ENCODE measurements at regions not wholly inside any gene's neighbourhood (a gene's known extent, or its start where the extent isn't known, plus 50 kb on each side); places are given as distances from the start of the nearest gene placed in this dataset.

DNA sequence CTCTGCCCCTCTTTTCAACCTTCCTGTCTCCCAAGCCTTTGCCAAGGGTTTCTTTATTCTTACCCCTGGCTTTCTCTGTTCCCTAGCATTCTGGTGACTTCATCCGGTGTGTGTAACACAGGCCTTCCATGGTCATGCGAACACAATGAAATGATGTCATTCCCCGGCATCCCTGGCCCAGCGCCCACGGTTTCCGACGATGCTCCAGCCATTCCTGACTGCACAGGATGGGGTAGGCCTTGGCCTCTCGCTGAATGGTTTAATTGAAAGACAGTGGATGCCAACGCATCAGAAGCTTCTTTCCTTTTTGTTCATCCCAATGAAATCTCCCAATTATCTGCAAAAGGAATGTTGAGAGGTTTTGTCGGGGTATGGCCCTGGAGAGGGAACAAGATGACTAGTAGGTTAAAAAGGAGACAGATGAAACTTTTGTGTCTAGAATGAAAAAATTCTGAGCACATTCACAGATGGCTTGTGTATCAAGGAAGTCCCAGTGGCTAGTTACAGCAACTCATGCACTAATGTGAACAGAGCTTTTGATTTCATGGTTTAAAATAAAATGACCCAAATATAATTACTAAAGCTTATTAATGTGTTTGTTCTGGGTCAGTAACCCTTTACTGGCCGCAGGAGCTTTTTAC, 655.0 kb downstream of the QKI start:
- no peak overlapping the region for H3K4me3 ChIP-seq
- H3K9me1 ChIP-seq (ENCODE audit: control insufficient read depth, insufficient read depth, low read length): no peaks in the 10 kb centered on the region
- CTCF ChIA-PET (ENCODE audit: low intra/inter-chr PET ratio): no interaction called here
- no peak overlapping the region for H2AFZ ChIP-seq (ENCODE audit: low read depth, low read length)
- no peaks in the 10 kb centered on the region for H4K20me1 ChIP-seq (replicated peaks; ENCODE audit: control insufficient read depth, insufficient read depth, low read length)
- TF ChIP-seq CHD1 (IDR thresholded peaks at IDR 0.05; ENCODE audit: low read length): no peak
- TF ChIP-seq, protein P1, sequence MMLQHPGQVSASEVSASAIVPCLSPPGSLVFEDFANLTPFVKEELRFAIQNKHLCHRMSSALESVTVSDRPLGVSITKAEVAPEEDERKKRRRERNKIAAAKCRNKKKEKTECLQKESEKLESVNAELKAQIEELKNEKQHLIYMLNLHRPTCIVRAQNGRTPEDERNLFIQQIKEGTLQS (IDR thresholded peaks at IDR 0.05): 0 out of 2 replicates have a peak, but pooled peaks have one; percentile 26
- TF ChIP-seq, protein P1 (CRISPR knock-in tag; conservative IDR thresholded peaks at IDR 0.05): no peak
- WGBS (ENCODE audit: insufficient coverage, low coverage, missing lambda C conversion rate): 2% methylated on average over 11 of the region's 11 CpGs
- H3K27me3 ChIP-seq (ENCODE audit: control insufficient read depth in 2 of 2, insufficient read depth in 2 of 2, low read length in 2 of 2): peaks cover 0 to 4% of the 10 kb centered on the region in 2 experiments; a peak in 3 of 5 replicates
- FAIRE-seq (no peak), ATAC-seq (no peak), DNase-seq (ENCODE audit: extremely low read depth in 1 of 4, low spot score in 3 of 4) (no peak)
- H3K9ac ChIP-seq (ENCODE audit: insufficient read depth in 1 of 2, low read depth in 2 of 2, low read length in 2 of 2): no peak overlapping the region
- H3K36me3 ChIP-seq (ENCODE audit: control insufficient read depth, insufficient read depth, low read length): no peaks in the 10 kb centered on the region
- H3K4me2 ChIP-seq (ENCODE audit: insufficient read depth, low read length): no peak overlapping the region
- no peaks in the 10 kb centered on the region for H3K9me3 ChIP-seq (replicated peaks; ENCODE audit: control insufficient read depth, insufficient read depth, low read depth, low read length)
- intact Hi-C loops (cut with micrococcal nuclease) (no loop called here), in situ Hi-C loops (cut with MboI) (no loop called here)
- H3K27ac ChIP-seq (ENCODE audit: extremely low read depth, low read depth, low read length): no peak overlapping the region
- BruUV-seq (replicated peaks): no TSS peak
- POLR2A ChIA-PET: no interaction called here
- no peaks in the 10 kb centered on the region for H3K4me1 ChIP-seq (replicated peaks in 1 of 2; ENCODE audit: control insufficient read depth in 2 of 2, insufficient read depth in 2 of 2, low read length in 2 of 2)
- H3K79me2 ChIP-seq (ENCODE audit: control insufficient read depth, insufficient read depth, low read length): no peaks in the 10 kb centered on the region

DNA sequence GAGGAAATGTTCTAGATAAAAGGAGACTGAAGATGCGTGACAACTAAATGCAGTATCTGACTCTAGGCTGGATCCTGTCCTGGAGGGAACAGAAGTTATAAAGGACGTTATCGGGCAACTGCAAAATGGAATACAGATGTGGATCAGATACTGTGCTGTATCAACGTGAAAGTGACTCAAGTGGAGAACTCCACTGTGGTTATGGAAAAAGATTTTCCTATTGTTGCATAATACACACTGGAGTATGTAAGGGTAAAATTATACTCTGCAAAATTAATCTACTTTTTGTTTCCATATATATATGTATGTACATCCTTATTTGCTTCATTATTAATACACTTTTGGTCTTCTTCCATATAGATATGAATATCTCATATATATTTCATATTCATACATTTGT, 654.0 kb downstream of the QKI start:
- Histone ChIP-seq H3K4me2 (ENCODE audit: insufficient read depth, low read length) (no peak overlapping the region), H3K9me3 (replicated peaks; ENCODE audit: control insufficient read depth, insufficient read depth, low read depth, low read length) (no peaks in the 10 kb centered on the region), H3K27ac (ENCODE audit: extremely low read depth, low read depth, low read length) (no peak overlapping the region), H4K20me1 (replicated peaks; ENCODE audit: control insufficient read depth, insufficient read depth, low read length) (no peaks in the 10 kb centered on the region), H3K36me3 (ENCODE audit: control insufficient read depth, insufficient read depth, low read length) (no peaks in the 10 kb centered on the region), H3K27me3 (ENCODE audit: control insufficient read depth in 2 of 2, insufficient read depth in 2 of 2, low read length in 2 of 2) (peaks cover 0 to 4% of the 10 kb centered on the region in 2 experiments; a peak in 3 of 5 replicates), H3K4me1 (replicated peaks in 1 of 2; ENCODE audit: control insufficient read depth in 2 of 2, insufficient read depth in 2 of 2, low read length in 2 of 2) (no peaks in the 10 kb centered on the region), H3K4me3 (no peak overlapping the region), H3K9ac (ENCODE audit: insufficient read depth in 1 of 2, low read depth in 2 of 2, low read length in 2 of 2) (no peak overlapping the region), H2AFZ (ENCODE audit: low read depth, low read length) (no peak overlapping the region), H3K9me1 (ENCODE audit: control insufficient read depth, insufficient read depth, low read length) (no peaks in the 10 kb centered on the region), H3K79me2 (ENCODE audit: control insufficient read depth, insufficient read depth, low read length) (no peaks in the 10 kb centered on the region)
- ATAC-seq (no peak), FAIRE-seq (no peak), DNase-seq (ENCODE audit: extremely low read depth in 1 of 4, low spot score in 3 of 4) (no peak)
- in situ Hi-C loops (cut with MboI) (no loop called here), intact Hi-C loops (cut with micrococcal nuclease) (no loop called here)
- POLR2A ChIA-PET: no interaction called here
- 1% methylated on average over 4 of the region's 4 CpGs for WGBS (ENCODE audit: insufficient coverage, low coverage, missing lambda C conversion rate)
- no TSS peak for BruUV-seq (replicated peaks)
- CTCF ChIA-PET (ENCODE audit: low intra/inter-chr PET ratio): no interaction called here
- TF ChIP-seq CEBPG (CRISPR knock-in tag; IDR thresholded peaks at IDR 0.05) (no peak), CEBPG (tag; conservative IDR thresholded peaks at IDR 0.05 in 1 of 2, IDR thresholded peaks at IDR 0.05 in 1 of 2) (peak in 1 of 2 experiments; percentile 68; a peak in 3 of 4 replicates)
- TF ChIP-seq, protein P2, sequence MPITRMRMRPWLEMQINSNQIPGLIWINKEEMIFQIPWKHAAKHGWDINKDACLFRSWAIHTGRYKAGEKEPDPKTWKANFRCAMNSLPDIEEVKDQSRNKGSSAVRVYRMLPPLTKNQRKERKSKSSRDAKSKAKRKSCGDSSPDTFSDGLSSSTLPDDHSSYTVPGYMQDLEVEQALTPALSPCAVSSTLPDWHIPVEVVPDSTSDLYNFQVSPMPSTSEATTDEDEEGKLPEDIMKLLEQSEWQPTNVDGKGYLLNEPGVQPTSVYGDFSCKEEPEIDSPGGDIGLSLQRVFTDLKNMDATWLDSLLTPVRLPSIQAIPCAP (CRISPR knock-in tag; IDR thresholded peaks at IDR 0.05; ENCODE audit: borderline replicate concordance): no peak

Data from K562 (cell line).